ENCODE measurements at regions not wholly inside any gene's neighbourhood (a gene's known extent, or its start where the extent isn't known, plus 50 kb on each side); places are given as distances from the start of the nearest gene placed in this dataset.

GRCh38 chr16:22685459-22685830 is 128.5 kb upstream of the HS3ST2 start:
- TF ChIP-seq CTCF (IDR thresholded peaks at IDR 0.05; ENCODE audit: insufficient read depth, low read length, poor library complexity, severe bottlenecking) (no peak), EZH2phosphoT487 (conservative IDR thresholded peaks at IDR 0.05; ENCODE audit: low read length) (no peak)
